Fibroblast of villous mesenchyme (primary cell): ENCODE measurements at regions not wholly inside any gene's neighbourhood (a gene's known extent, or its start where the extent isn't known, plus 50 kb on each side); places are given as distances from the start of the nearest gene placed in this dataset.
"Not testable (repeated sequence)": the region's sequence is repeated elsewhere in the genome, so short reads cannot be mapped to it uniquely, and the experiment has no call there.

ENCODE experiments used
- DNase-seq: peaks from one replicate; pipeline ENCODE4 v3.0.0-alpha.2; 2010; ENCODE audit warnings: low read depth
- H3K4me3 ChIP-seq: 2 replicates; pipeline ENCODE4 v1.5.1; 2011; ENCODE audit warnings: low read depth, mild to moderate bottlenecking, low read length
- TF ChIP-seq, protein P1 (sequence below): IDR thresholded peaks from 2 replicates; pipeline ENCODE4 v1.5.1; 2012; ENCODE audit warnings: low read depth, mild to moderate bottlenecking, low read length; ENCODE audit not compliant: insufficient read depth

DNA sequence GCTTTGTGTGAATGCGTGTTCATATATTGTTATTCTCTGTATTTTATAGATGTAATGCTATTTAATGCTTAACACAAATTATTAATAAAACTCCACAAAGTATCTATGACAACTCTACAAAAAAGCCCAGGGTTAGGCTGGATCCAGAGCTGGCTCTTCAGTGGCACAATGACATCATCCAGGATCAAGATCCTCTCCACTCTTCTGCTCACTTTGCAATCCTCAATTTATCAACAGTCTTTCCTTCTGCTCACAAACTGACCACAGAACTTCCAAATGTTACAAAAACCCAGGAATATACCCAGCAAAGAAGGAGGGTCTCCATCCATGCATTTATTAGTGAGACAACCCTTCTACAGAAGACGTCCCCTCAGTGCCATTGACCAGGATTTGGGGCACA lies 132.3 kb downstream of the HNRNPD start:
- no peak for DNase-seq
- TF ChIP-seq, protein P1, sequence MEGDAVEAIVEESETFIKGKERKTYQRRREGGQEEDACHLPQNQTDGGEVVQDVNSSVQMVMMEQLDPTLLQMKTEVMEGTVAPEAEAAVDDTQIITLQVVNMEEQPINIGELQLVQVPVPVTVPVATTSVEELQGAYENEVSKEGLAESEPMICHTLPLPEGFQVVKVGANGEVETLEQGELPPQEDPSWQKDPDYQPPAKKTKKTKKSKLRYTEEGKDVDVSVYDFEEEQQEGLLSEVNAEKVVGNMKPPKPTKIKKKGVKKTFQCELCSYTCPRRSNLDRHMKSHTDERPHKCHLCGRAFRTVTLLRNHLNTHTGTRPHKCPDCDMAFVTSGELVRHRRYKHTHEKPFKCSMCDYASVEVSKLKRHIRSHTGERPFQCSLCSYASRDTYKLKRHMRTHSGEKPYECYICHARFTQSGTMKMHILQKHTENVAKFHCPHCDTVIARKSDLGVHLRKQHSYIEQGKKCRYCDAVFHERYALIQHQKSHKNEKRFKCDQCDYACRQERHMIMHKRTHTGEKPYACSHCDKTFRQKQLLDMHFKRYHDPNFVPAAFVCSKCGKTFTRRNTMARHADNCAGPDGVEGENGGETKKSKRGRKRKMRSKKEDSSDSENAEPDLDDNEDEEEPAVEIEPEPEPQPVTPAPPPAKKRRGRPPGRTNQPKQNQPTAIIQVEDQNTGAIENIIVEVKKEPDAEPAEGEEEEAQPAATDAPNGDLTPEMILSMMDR: no peak
- H3K4me3 ChIP-seq: no peak overlapping the region

DNA sequence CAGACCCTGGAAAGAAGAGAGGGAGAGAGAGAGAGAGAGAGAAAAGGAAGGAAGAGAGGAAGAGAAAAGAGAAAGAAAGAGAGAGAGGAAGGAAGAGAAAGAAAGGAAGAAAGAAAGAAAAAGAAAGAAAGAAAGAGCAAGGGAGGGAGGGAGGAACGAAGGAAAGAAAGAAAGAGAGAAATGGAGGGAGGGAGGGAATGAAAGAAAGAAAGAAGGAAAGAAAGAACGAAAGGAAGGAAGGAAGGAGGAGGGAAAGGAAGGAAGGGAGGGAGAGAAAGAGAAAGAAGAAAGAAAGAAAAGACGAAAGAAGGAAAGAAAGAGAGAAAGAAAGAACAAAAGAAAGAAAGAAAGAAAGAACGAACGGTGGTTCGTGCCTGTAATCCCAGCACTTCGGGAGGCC lies 133.4 kb downstream of the HNRNPD start:
- no peak for DNase-seq
- TF ChIP-seq, protein P1: no peak
- H3K4me3 ChIP-seq: no peak overlapping the region

DNA sequence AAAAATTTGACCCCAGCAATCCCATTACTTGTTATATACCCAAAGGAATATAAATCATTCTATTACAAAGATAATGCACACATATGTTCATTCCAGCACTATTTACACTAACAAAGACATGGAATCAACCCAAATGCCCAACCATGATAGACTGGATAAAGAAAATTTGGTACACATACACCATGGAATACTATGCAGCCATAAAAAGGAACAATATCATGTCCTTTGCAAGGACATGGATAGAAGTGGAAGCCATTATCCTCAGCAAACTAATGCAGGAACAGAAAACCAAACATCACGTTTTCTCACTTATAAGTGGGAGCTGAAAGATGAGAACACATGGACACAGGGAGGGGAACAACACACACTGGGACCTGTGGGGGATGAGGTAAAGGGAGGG lies 136.6 kb downstream of the HNRNPD start:
- H3K4me3 ChIP-seq, DNase-seq: not testable (repeated sequence)

DNA sequence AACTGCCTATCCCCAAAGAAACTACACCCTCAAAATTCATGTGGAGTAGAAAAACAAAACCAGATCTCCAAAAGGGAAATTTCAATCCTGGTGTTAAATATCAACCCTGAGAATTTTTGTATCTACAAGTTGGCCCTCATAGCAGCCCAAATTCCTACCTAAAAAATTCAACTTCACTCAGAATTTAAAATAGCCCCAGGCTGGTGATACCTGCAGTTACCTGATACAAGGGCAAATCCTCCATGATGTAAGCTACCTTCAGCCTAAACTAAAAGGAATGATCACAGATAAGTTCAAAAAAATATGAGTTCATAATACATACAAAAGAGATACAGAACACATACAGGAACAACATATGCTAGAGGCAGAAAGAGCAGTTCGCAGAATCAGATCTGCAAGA lies 138.4 kb downstream of the HNRNPD start:
- TF ChIP-seq, protein P1: no peak
- no peak for DNase-seq

DNA sequence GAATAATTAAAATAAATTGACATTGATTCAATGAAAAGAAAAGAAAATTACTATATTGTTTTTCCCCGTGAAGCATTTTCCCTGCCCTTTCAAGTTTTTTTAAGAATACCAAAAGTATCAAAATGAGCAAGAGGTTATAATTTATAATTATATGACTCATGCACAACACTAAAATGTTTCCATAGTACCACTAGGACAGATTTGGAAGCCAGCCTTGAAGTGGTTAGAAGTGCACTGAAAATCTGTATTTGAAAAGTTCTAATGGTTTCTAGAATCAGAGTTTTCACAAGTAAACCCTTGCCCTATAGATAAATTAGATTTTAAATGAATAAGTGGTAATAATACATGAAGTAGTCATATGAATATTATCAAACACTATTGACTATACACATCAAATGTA lies 140.9 kb downstream of the HNRNPD start:
- TF ChIP-seq, protein P1: no peak
- DNase-seq: no peak
- no peak overlapping the region for H3K4me3 ChIP-seq

More for the DNA sequence above, 138.4 kb downstream of the HNRNPD start:
- no peak overlapping the region for H3K4me3 ChIP-seq

DNA sequence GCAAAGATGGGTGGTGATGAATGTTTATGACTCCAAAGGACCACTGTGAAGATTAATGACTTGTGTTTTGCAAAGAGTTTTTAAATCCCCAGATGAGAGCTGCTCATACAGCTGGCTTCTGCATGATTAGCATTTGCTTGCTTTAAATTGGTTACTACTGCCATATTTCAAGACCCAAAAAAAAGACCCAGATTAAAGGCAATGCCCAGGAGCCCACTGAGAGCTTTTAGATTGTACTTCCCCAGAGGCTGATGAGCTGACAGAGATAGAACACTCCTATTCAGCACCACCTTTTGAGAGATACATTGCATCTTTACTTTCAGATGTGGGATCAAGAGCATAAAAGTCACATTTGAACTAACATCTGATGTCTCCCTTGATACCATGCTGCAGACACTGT lies 142.0 kb downstream of the HNRNPD start:
- no peak overlapping the region for H3K4me3 ChIP-seq
- DNase-seq: no peak
- TF ChIP-seq, protein P1: no peak

DNA sequence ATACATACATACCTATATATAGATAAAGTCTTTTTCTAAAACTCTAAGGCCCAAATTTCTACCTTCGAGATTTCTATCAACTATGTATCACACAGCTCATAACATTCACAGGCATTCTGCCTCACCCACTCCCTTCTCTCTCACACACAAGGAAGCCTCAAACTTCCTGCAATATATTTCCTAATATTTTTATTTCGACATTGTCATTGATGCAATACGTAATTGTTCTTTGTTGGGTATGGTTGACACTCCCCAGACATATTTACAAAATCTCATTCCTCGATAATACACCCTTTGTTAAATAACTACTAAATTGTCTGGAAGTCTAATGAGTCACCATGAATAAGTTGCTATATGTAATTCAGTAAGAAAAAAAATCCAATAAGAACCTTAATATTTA lies 143.5 kb downstream of the HNRNPD start:
- H3K4me3 ChIP-seq: no peak overlapping the region
- no peak for DNase-seq
- TF ChIP-seq, protein P1: no peak
